SK-N-MC (cell line): ENCODE measurements at regions not wholly inside any gene's neighbourhood (a gene's known extent, or its start where the extent isn't known, plus 50 kb on each side); places are given as distances from the start of the nearest gene placed in this dataset.

ENCODE experiments used
- DNase-seq: peaks from one replicate; pipeline ENCODE4 v3.0.0-alpha.2; 2011; ENCODE audit warnings: low read depth, low spot score
- H3K27ac ChIP-seq: fragments of 200-600 bp; sonication (generic); 2 replicates; pipeline ENCODE4 v1.5.1; 2016; ENCODE audit warnings: mixed run types
- H3K36me3 ChIP-seq: fragments of 200-600 bp; sonication (generic); 2 replicates; pipeline ENCODE4 v1.6.1; 2017; ENCODE audit warnings: antibody characterized with exemption, low read length, mixed read lengths; ENCODE audit not compliant: insufficient read depth
- H3K4me3 ChIP-seq: fragments of 200-600 bp; sonication (generic); 2 replicates; pipeline ENCODE4 v1.5.1; 2016
- H3K9ac ChIP-seq: fragments of 200-600 bp; sonication (generic); 2 replicates; pipeline ENCODE4 v1.8.0; 2017; ENCODE audit warnings: mixed run types, mixed read lengths; ENCODE audit not compliant: insufficient read length
- H3K9me3 ChIP-seq: fragments of 200-600 bp; sonication (generic); 2 replicates; pipeline ENCODE4 v1.6.1; 2017; ENCODE audit warnings: low read depth, mild to moderate bottlenecking, antibody characterized with exemption, low read length, moderate library complexity, mixed read lengths
- EZH2 ChIP-seq: fragments of 200-600 bp; sonication (generic); IDR thresholded peaks from one replicate; pipeline ENCODE4 v1.6.1; 2017; ENCODE audit warnings: antibody characterized with exemption
- FOXP2 ChIP-seq: optimal IDR thresholded peaks from 2 replicates; pipeline ENCODE3; 2011; ENCODE audit warnings: mild to moderate bottlenecking, moderate library complexity; ENCODE audit not compliant: insufficient read depth; ENCODE audit errors: extremely low read length, control extremely low read depth
- POLR2AphosphoS5 ChIP-seq: IDR thresholded peaks from 2 replicates; pipeline ENCODE4 v1.6.1; 2012; ENCODE audit warnings: mild to moderate bottlenecking, low read depth, low read length, borderline replicate concordance

DNA sequence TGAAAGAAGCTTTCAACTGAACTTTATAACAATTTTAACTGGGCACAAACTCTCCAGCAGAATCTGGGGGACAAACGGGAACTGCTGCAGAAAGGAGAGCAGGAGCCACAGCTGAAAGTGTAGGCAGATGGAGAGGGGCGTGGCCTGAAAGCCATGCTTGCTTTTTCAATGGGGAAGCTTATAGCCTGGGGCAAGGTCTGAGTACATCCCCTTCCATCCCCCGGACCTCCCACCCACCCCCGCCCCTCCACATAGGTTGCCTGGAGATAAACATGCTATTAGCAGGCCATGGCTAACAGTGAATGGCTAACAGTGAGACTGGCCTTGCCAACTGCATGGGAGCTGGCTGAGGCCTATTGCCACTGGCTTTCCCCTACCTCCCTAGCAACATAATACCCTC is 317.9 kb upstream of the TANK start:
- no peak for DNase-seq
- TF ChIP-seq FOXP2: no peak
- TF ChIP-seq POLR2AphosphoS5: no peak
- TF ChIP-seq EZH2: no peak
- Histone ChIP-seq H3K36me3 (no peaks in the 10 kb centered on the region), H3K27ac (no peak overlapping the region), H3K9me3 (no peaks in the 10 kb centered on the region), H3K4me3 (no peak overlapping the region), H3K9ac (no peak overlapping the region)

DNA sequence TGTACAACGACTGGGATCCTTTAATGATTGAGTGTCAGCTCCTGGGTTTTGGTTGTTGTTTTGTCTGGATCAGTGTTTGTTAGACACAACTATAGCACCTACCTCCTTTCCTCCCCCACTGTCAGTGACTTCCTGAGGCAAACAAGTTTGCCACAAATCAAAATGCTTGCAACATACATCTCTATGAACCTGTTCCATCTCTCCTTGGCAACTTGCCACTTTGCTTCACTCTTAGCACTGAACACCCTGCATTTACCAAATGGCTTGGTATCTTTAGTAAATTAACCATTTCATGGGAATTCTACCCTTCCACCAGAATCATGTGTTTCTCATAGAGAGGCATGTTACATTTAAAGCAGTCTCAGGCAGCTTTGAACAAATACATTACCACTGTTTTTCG is 301.1 kb upstream of the TANK start:
- H3K4me3 ChIP-seq: no peak overlapping the region
- TF ChIP-seq FOXP2: no peak
- TF ChIP-seq POLR2AphosphoS5: no peak
- no peak for TF ChIP-seq EZH2
- no peak for DNase-seq
- H3K27ac ChIP-seq: no peak overlapping the region
- no peak overlapping the region for H3K9ac ChIP-seq
- H3K36me3 ChIP-seq: no peaks in the 10 kb centered on the region
- no peaks in the 10 kb centered on the region for H3K9me3 ChIP-seq

DNA sequence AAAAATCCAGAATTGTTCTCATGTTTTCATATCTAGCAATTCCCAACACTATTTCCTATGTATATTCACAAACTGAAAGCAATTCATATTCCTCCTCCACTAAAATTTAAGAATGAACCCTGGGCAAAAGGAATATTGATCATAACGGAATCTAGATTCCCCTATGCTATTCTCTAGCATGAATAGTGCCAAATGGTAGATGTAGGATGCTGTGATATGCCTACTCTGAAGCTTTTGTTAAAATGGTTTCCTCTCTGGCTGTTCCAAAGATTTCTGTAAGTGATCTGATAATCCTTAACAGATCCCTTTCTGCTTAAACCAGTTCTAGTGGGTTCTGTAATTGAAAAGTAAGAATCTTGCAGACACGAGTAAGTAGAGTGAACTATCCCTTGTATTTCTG is 298.0 kb upstream of the TANK start:
- TF ChIP-seq EZH2 (no peak), FOXP2 (no peak), POLR2AphosphoS5 (no peak)
- H3K4me3 ChIP-seq: no peak overlapping the region
- no peak overlapping the region for H3K9ac ChIP-seq
- H3K9me3 ChIP-seq: no peaks in the 10 kb centered on the region
- no peaks in the 10 kb centered on the region for H3K36me3 ChIP-seq
- DNase-seq: no peak
- H3K27ac ChIP-seq: no peak overlapping the region

DNA sequence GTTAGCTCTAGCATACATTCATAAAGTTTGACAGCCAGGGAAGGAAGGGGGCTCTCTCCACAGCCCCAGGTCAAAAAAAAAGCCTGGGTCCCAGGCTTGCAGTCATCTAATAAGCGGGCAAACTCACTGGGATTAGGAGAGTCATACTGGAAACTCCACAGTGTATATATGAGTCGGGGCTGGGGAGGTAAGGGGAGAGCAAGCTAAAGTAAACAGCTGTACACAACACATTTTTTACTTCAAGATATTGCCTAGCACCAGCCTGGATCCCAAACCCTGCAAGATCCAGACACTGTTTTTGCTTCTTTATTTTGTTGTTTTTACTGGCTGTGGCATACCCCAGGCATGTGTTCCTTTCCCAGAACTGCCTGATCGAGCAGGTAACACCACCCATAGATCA is 291.3 kb upstream of the TANK start:
- Histone ChIP-seq H3K9me3 (no peaks in the 10 kb centered on the region), H3K27ac (no peak overlapping the region), H3K4me3 (no peak overlapping the region), H3K9ac (no peak overlapping the region), H3K36me3 (no peaks in the 10 kb centered on the region)
- no peak for DNase-seq
- TF ChIP-seq POLR2AphosphoS5: no peak
- no peak for TF ChIP-seq EZH2

DNA sequence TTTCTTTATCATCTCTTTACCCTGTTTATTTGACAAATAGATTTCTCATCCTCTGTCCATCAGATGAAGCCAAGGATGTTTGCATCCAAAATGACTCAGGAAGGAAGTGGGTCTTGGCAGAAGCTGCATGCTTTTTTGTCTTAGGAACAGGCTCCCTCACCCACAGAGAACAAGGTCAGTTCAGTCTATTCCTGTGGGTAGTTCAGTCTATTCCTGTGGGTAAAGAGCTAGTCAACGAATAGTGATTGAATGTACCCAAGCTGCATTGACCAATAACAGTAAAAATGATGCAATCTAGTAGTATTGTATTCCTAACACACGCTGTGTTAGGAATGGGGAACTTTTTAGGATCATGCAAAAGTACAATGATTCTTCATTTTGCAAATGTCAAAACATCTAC is 290.8 kb upstream of the TANK start:
- H3K4me3 ChIP-seq: no peak overlapping the region
- H3K9ac ChIP-seq: no peak overlapping the region
- no peak overlapping the region for H3K27ac ChIP-seq
- no peak for TF ChIP-seq FOXP2
- no peak for TF ChIP-seq POLR2AphosphoS5
- TF ChIP-seq EZH2: no peak
- no peaks in the 10 kb centered on the region for H3K9me3 ChIP-seq
- no peaks in the 10 kb centered on the region for H3K36me3 ChIP-seq
- DNase-seq: no peak

DNA sequence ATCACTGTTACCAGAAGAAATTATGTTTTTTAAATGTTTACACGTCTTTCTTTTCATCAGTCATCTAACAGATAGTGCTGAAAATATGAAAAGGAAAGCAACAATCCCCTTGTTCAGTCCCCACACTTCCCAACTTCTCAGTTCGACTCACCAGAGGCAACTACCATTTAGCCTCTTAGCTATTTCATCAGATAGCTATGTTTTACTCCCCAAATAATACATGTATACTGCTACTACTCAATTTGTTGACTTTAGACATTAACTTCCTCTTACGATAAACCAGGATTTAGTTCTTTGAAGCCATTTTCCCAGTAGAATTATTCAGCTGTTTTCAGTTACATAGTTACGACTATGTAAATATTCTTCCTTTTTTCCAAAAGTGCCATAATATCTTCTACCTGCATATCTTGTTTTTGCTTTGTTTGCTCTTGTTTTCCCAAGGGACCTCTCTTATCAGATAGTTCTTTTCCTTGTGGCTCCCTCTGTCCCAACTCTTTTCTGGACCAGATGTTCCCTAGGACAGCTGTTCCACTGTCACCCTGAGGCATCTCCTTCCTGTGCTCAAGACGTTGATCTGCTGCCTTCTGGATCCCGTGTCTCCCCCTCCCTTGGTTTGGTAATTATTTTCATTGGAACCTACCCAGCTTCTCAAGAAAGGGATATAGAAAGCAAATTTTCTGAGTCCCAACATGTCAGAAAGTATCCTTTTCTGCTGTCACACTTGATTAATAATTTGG is 289.3 kb upstream of the TANK start:
- TF ChIP-seq FOXP2 (no peak), EZH2 (no peak), POLR2AphosphoS5 (no peak)
- DNase-seq: no peak
- no peaks in the 10 kb centered on the region for H3K9me3 ChIP-seq

DNA sequence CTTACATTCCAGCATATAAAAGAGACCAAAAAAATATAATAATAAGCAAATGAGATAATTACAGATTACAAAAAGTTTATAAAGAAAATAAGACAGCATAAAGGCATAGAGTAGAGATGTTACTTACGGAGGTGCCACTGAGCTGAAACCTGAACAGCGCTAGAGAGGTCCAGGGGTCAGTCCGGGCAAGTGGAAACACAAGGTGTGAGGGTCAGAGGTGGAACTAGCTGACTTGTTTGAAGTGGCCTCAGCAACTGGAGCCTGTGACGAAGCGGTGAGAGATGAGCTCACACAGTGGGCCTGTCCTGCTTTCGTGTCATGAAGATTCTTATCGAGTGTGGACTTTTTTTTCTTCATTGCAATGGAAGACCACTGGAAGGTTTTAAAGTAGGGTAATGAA is 288.3 kb upstream of the TANK start:
- Histone ChIP-seq H3K27ac (no peak overlapping the region), H3K9ac (no peak overlapping the region), H3K36me3 (no peaks in the 10 kb centered on the region), H3K9me3 (no peaks in the 10 kb centered on the region), H3K4me3 (no peak overlapping the region)
- TF ChIP-seq EZH2 (no peak), FOXP2 (no peak), POLR2AphosphoS5 (no peak)
- no peak for DNase-seq

More for the DNA sequence above, 289.3 kb upstream of the TANK start:
- H3K36me3 ChIP-seq: no peaks in the 10 kb centered on the region
- H3K4me3 ChIP-seq: peak overlapping the region; percentile 53
- H3K27ac ChIP-seq: peak overlapping the region; percentile 6
- no peak overlapping the region for H3K9ac ChIP-seq

DNA sequence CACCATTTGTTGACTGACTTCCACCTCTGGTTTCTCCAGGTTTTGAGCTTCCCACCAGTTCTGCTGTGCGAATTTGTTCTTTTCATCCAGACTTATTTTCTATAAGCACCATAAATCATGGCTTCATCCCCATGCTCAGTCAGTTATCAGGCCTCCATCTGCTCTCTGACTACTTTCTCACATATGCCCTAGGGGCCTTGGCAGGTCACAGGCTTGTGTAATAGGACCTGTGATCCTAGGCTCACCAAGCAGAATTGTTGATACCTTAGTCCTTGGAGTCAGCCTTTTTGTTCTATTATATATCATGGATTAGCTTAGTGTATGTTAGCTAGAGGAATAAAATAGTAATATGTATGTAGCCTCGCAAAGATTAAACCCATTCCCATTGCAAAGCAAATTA is 284.2 kb upstream of the TANK start:
- TF ChIP-seq EZH2 (no peak), POLR2AphosphoS5 (no peak), FOXP2 (no peak)
- H3K9me3 ChIP-seq: no peaks in the 10 kb centered on the region
- H3K36me3 ChIP-seq: no peaks in the 10 kb centered on the region
- H3K4me3 ChIP-seq: no peak overlapping the region
- no peak overlapping the region for H3K27ac ChIP-seq
- H3K9ac ChIP-seq: no peak overlapping the region
- no peak for DNase-seq

DNA sequence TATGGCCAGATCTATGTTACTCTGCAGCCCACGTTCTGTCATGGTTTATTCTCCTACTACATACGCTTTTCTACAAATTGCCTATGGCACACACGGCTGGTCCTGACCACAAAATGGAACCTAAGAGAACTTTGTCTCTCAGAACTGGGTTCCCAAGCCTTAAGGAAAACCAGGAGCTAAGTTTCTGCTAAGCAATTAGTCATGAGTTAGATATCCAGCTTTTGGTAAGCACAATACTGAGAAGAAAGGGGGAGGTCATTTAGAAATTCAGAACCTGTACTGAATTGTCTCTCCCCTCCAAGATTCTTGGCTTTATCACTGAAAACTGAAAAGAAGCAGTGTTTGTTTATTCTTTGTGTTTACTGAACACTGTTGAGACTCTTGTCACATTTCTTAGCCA is 283.5 kb upstream of the TANK start:
- no peaks in the 10 kb centered on the region for H3K9me3 ChIP-seq
- H3K9ac ChIP-seq: no peak overlapping the region
- TF ChIP-seq FOXP2 (no peak), EZH2 (no peak), POLR2AphosphoS5 (no peak)
- no peak overlapping the region for H3K4me3 ChIP-seq
- H3K36me3 ChIP-seq: no peaks in the 10 kb centered on the region
- H3K27ac ChIP-seq: no peak overlapping the region
- no peak for DNase-seq
